Neural progenitor cell (in vitro differentiated cells): ENCODE measurements at regions not wholly inside any gene's neighbourhood (a gene's known extent, or its start where the extent isn't known, plus 50 kb on each side); places are given as distances from the start of the nearest gene placed in this dataset.
A peak's percentile ranks its signal among the peaks of the same experiment; 100 is the strongest.

Source experiments
- DNase-seq: peaks from one replicate; pipeline ENCODE4 v3.0.0-alpha.2; 2016; ENCODE audit warnings: low spot score
- H2AFZ ChIP-seq: fragments of 200-600 bp; sonication (generic); replicated peaks from 2 replicates; pipeline ENCODE4 v1.6.1; 2016; ENCODE audit warnings: antibody characterized with exemption
- H3F3A ChIP-seq: fragments of 200-600 bp; sonication (generic); 2 replicates; pipeline ENCODE4 v1.6.1; 2016; ENCODE audit warnings: antibody characterized with exemption, low read depth
- H3K27ac ChIP-seq: fragments of 200-600 bp; sonication (generic); 2 replicates; pipeline ENCODE4 v1.5.1; 2016; ENCODE audit warnings: mild to moderate bottlenecking
- H3K27me3 ChIP-seq: fragments of 200-600 bp; sonication (generic); 2 replicates; pipeline ENCODE4 v1.6.1; 2016; ENCODE audit warnings: mild to moderate bottlenecking, moderate library complexity
- H3K36me3 ChIP-seq: fragments of 200-600 bp; sonication (generic); 2 replicates; pipeline ENCODE4 v1.5.1; 2016
- H3K4me1 ChIP-seq: fragments of 200-600 bp; sonication (generic); 2 replicates; pipeline ENCODE4 v1.6.1; 2016; ENCODE audit warnings: mixed run types
- H3K4me2 ChIP-seq: fragments of 200-600 bp; sonication (generic); 2 replicates; pipeline ENCODE4 v1.6.1; 2016
- H3K4me3 ChIP-seq: fragments of 200-600 bp; sonication (generic); 2 replicates; pipeline ENCODE4 v1.5.1; 2016
- H3K79me2 ChIP-seq: fragments of 200-600 bp; sonication (generic); 2 replicates; pipeline ENCODE4 v1.6.1; 2016; ENCODE audit warnings: low read depth
- H3K9ac ChIP-seq: fragments of 200-600 bp; sonication (generic); 2 replicates; pipeline ENCODE4 v1.6.1; 2016
- H3K9me3 ChIP-seq: fragments of 200-600 bp; sonication (generic); 2 replicates; pipeline ENCODE4 v1.5.1; 2016; ENCODE audit warnings: low read depth
- H4K20me1 ChIP-seq: fragments of 200-600 bp; sonication (generic); 2 replicates; pipeline ENCODE4 v1.6.1; 2016; ENCODE audit warnings: low read depth
- H3K27ac Mint-ChIP-seq: 3 replicates; pipeline ENCODE4 v1.8.0; 2021; ENCODE audit warnings: mixed read lengths
- H3K27me3 Mint-ChIP-seq: 2 replicates; pipeline ENCODE4 v1.8.0; 2022; ENCODE audit warnings: low read depth, mild to moderate bottlenecking, inconsistent platforms, moderate library complexity, mixed read lengths; ENCODE audit not compliant: insufficient read depth
- H3K36me3 Mint-ChIP-seq: 3 replicates; pipeline ENCODE4 v1.8.0; 2021; ENCODE audit warnings: mixed read lengths
- H3K4me1 Mint-ChIP-seq: 3 replicates; pipeline ENCODE4 v1.8.0; 2021; ENCODE audit warnings: mixed read lengths
- H3K4me3 Mint-ChIP-seq: 3 replicates; pipeline ENCODE4 v1.8.0; 2021; ENCODE audit warnings: mild to moderate bottlenecking, moderate library complexity, mixed read lengths
- H3K9me3 Mint-ChIP-seq: 3 replicates; pipeline ENCODE4 v1.8.0; 2020; ENCODE audit warnings: mixed read lengths
- EZH2 ChIP-seq: fragments of 200-600 bp; sonication (generic); IDR thresholded peaks from 2 replicates; pipeline ENCODE4 v1.6.1; 2017; ENCODE audit warnings: antibody characterized with exemption, mild to moderate bottlenecking, moderate library complexity
- EZH2phosphoT487 ChIP-seq: fragments of 200-600 bp; sonication (generic); IDR thresholded peaks from 2 replicates; pipeline ENCODE4 v1.6.1; 2017; ENCODE audit warnings: antibody characterized with exemption
- TF ChIP-seq, protein P1 (sequence below): fragments of 200-600 bp; sonication (generic); IDR thresholded peaks from 2 replicates; pipeline ENCODE4 v1.5.1; 2017; ENCODE audit warnings: antibody characterized with exemption, mild to moderate bottlenecking

DNA sequence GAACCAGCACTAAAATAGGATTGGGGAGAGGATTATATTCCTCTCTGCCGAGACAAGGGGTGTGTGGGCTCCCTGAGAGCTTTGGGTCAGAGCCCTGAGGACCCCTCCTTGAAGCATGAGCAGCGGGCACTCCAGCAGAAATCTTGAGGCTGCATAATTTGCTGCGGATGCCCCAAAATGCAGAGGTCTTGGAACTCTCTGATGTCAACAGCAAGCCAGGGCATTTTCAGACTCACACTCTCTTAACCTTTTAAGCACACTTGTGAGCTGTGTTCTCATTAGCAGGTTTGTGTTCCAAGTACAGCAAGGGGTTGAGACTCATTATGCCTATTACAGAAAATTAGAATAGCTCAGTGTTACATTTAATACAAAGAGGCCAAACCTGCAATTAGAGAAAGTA is 513.0 kb upstream of the ADAMTS16 start:
- Mint-ChIP-seq H3K27ac (no peak overlapping the region), H3K27me3 (no peaks in the 10 kb centered on the region)

DNA sequence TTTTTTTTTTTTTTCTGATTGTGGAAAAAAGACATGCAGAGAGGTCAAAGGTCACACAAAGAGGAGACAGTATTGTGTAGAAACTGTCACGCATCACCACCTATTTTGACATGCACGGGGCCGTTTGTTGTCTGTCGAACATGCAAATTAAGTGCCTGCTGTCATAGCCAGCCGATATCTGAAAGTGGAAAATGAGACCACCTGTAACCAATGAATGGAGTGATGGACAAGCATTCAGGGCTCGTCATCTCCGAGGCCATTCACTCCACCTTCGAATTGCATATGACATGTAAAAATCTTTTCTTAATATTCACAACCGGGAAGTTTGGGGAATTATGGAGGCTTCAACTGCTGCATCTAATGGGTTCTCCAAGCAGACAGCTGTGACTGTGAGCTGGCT is 512.2 kb upstream of the ADAMTS16 start:
- peak overlapping the region; percentile 43 for H3K27ac Mint-ChIP-seq
- peaks cover 2% of the 10 kb centered on the region for H3K27me3 Mint-ChIP-seq
- peaks cover 20% of the 10 kb centered on the region for H3K9me3 Mint-ChIP-seq
- TF ChIP-seq EZH2 (no peak), EZH2phosphoT487 (no peak)
- TF ChIP-seq, protein P1, sequence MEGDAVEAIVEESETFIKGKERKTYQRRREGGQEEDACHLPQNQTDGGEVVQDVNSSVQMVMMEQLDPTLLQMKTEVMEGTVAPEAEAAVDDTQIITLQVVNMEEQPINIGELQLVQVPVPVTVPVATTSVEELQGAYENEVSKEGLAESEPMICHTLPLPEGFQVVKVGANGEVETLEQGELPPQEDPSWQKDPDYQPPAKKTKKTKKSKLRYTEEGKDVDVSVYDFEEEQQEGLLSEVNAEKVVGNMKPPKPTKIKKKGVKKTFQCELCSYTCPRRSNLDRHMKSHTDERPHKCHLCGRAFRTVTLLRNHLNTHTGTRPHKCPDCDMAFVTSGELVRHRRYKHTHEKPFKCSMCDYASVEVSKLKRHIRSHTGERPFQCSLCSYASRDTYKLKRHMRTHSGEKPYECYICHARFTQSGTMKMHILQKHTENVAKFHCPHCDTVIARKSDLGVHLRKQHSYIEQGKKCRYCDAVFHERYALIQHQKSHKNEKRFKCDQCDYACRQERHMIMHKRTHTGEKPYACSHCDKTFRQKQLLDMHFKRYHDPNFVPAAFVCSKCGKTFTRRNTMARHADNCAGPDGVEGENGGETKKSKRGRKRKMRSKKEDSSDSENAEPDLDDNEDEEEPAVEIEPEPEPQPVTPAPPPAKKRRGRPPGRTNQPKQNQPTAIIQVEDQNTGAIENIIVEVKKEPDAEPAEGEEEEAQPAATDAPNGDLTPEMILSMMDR: no peak
- Histone ChIP-seq H3K4me1 (peaks cover 15% of the 10 kb centered on the region), H3K79me2 (no peaks in the 10 kb centered on the region), H3K36me3 (no peaks in the 10 kb centered on the region), H3K4me2 (no peak overlapping the region), H2AFZ (no peak overlapping the region), H3K27me3 (no peaks in the 10 kb centered on the region), H3K27ac (no peak overlapping the region), H3K9ac (no peak overlapping the region), H3K9me3 (no peaks in the 10 kb centered on the region), H3F3A (no peaks in the 10 kb centered on the region), H4K20me1 (no peaks in the 10 kb centered on the region), H3K4me3 (no peak overlapping the region)
- peak overlapping the region; percentile 8 for H3K4me3 Mint-ChIP-seq
- no peaks in the 10 kb centered on the region for H3K36me3 Mint-ChIP-seq
- DNase-seq: no peak
- peaks cover 35% of the 10 kb centered on the region for H3K4me1 Mint-ChIP-seq

More for the DNA sequence above, 513.0 kb upstream of the ADAMTS16 start:
- Histone ChIP-seq H2AFZ (no peak overlapping the region), H3K9me3 (no peaks in the 10 kb centered on the region), H3K9ac (no peak overlapping the region), H3K4me1 (peaks cover 15% of the 10 kb centered on the region), H3K4me3 (no peak overlapping the region), H3K79me2 (no peaks in the 10 kb centered on the region), H3F3A (no peaks in the 10 kb centered on the region), H3K27me3 (no peaks in the 10 kb centered on the region), H3K36me3 (no peaks in the 10 kb centered on the region), H3K4me2 (no peak overlapping the region), H4K20me1 (no peaks in the 10 kb centered on the region), H3K27ac (no peak overlapping the region)
- Mint-ChIP-seq H3K36me3 (no peaks in the 10 kb centered on the region), H3K4me1 (peaks cover 35% of the 10 kb centered on the region), H3K9me3 (peaks cover 20% of the 10 kb centered on the region), H3K4me3 (no peak overlapping the region)
- TF ChIP-seq, protein P1: no peak
- no peak for TF ChIP-seq EZH2
- TF ChIP-seq EZH2phosphoT487: no peak
- no peak for DNase-seq

GRCh38 chr5:4628645-4629385 is 511.3 kb upstream of the ADAMTS16 start:
- Histone ChIP-seq H3K79me2 (no peaks in the 10 kb centered on the region), H3K9me3 (no peaks in the 10 kb centered on the region), H3F3A (no peaks in the 10 kb centered on the region), H3K27ac (no peak overlapping the region), H3K4me2 (no peak overlapping the region), H3K9ac (no peak overlapping the region), H4K20me1 (no peaks in the 10 kb centered on the region), H3K4me3 (no peak overlapping the region), H2AFZ (no peak overlapping the region), H3K36me3 (no peaks in the 10 kb centered on the region), H3K27me3 (no peaks in the 10 kb centered on the region), H3K4me1 (peaks cover 6% of the 10 kb centered on the region)
- H3K4me1 Mint-ChIP-seq: peaks cover 35% of the 10 kb centered on the region
- no peaks in the 10 kb centered on the region for H3K36me3 Mint-ChIP-seq
- H3K27ac Mint-ChIP-seq: no peak overlapping the region
- TF ChIP-seq EZH2phosphoT487 (no peak), EZH2 (no peak)
- TF ChIP-seq, protein P1: no peak
- DNase-seq: no peak
- peaks cover 16% of the 10 kb centered on the region for H3K9me3 Mint-ChIP-seq
- H3K4me3 Mint-ChIP-seq: no peak overlapping the region
- H3K27me3 Mint-ChIP-seq: peaks cover 2% of the 10 kb centered on the region
